ENCODE measurements at regions not wholly inside any gene's neighbourhood (a gene's known extent, or its start where the extent isn't known, plus 50 kb on each side); places are given as distances from the start of the nearest gene placed in this dataset.

DNA sequence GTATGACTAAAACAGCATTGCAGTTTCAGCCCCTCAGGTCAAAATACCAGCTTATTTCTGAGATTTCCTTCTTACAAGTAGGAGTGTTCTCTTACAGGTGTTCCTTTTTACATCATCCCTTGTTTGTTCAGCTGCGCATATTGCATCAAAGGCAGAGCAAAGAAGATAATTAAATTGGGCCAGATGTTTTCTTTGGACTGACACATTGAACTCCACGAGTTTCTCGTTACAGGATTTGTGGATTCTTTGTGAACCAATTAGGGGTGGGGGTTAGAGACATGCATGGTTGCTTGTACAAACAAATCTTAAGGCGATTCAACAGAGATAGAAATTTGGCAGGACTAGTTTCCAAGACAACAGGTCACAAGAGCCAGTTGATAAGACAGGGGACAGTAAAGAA is 95.7 kb downstream of the SPANXN4 start:
- Mint-ChIP-seq H3K36me3 (no peaks in the 10 kb centered on the region), H3K27me3 (ENCODE audit: insufficient read depth, low read depth) (peaks cover 3% of the 10 kb centered on the region), H3K4me1 (peaks cover 3% of the 10 kb centered on the region), H3K9me3 (peaks cover 3% of the 10 kb centered on the region), H3K27ac (no peak overlapping the region), H3K4me3 (no peak overlapping the region)
- peak; percentile 35 for DNase-seq (ENCODE audit: low spot score)
- Histone ChIP-seq H3K4me3 (peak overlapping the region; percentile 15), H3K27ac (no peak overlapping the region), H3K27me3 (no peaks in the 10 kb centered on the region), H3K79me2 (ENCODE audit: low read depth) (no peaks in the 10 kb centered on the region), H2AFZ (replicated peaks) (no peak overlapping the region), H3K36me3 (no peaks in the 10 kb centered on the region), H4K20me1 (ENCODE audit: low read depth) (no peaks in the 10 kb centered on the region), H3K4me2 (peak overlapping the region; percentile 60), H3K4me1 (no peaks in the 10 kb centered on the region), H3K9me3 (ENCODE audit: low read depth) (no peaks in the 10 kb centered on the region), H3K9ac (no peak overlapping the region), H3F3A (ENCODE audit: low read depth) (peaks cover 5% of the 10 kb centered on the region)
- no peak for TF ChIP-seq CTCF (IDR thresholded peaks at IDR 0.05)
- TF ChIP-seq EZH2phosphoT487 (IDR thresholded peaks at IDR 0.05) = no peak
- TF ChIP-seq EZH2 (IDR thresholded peaks at IDR 0.05) = no peak

GRCh38 chrX:143115466-143115865 is 89.7 kb downstream of the SPANXN4 start:
- Mint-ChIP-seq H3K9me3 (peaks cover 5% of the 10 kb centered on the region), H3K27ac (no peak overlapping the region), H3K36me3 (no peaks in the 10 kb centered on the region), H3K27me3 (ENCODE audit: insufficient read depth, low read depth) (peaks cover 3% of the 10 kb centered on the region), H3K4me1 (no peaks in the 10 kb centered on the region), H3K4me3 (no peak overlapping the region)
- Histone ChIP-seq H3K9ac (no peak overlapping the region), H2AFZ (replicated peaks) (no peak overlapping the region), H4K20me1 (ENCODE audit: low read depth) (no peaks in the 10 kb centered on the region), H3K79me2 (ENCODE audit: low read depth) (no peaks in the 10 kb centered on the region), H3F3A (ENCODE audit: low read depth) (no peaks in the 10 kb centered on the region), H3K4me3 (no peak overlapping the region), H3K9me3 (ENCODE audit: low read depth) (no peaks in the 10 kb centered on the region), H3K36me3 (no peaks in the 10 kb centered on the region), H3K27ac (no peak overlapping the region), H3K27me3 (no peaks in the 10 kb centered on the region), H3K4me1 (no peaks in the 10 kb centered on the region), H3K4me2 (no peak overlapping the region)
- no peak for TF ChIP-seq CTCF (IDR thresholded peaks at IDR 0.05)
- no peak for TF ChIP-seq EZH2 (IDR thresholded peaks at IDR 0.05)
- TF ChIP-seq EZH2phosphoT487 (IDR thresholded peaks at IDR 0.05) = no peak
- no peak for DNase-seq (ENCODE audit: low spot score)

DNA sequence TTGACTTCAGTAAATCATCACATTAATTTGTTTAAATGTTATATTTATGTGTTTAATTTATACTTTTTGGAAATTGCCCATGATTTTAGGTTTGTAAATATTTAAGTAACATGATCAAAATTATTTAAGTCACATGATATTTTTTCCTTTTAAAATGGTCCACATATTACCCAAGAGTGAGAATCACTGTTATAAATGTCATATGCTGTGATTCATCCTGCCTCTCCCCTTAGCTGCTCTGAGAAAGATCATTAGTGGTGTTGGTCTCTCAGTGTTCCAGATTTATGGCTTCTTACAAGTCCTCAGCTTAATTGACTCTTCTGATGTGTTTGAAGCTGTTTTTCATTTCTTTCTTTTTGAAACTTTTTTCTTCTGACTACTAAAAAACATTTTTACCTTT is 70.1 kb downstream of the SPANXN4 start:
- H3K4me2 ChIP-seq = no peak overlapping the region
- H4K20me1 ChIP-seq (ENCODE audit: low read depth) = no peaks in the 10 kb centered on the region
- H3K79me2 ChIP-seq (ENCODE audit: low read depth) = no peaks in the 10 kb centered on the region
- no peak overlapping the region for H2AFZ ChIP-seq (replicated peaks)
- H3K4me1 Mint-ChIP-seq = no peaks in the 10 kb centered on the region
- H3K4me3 Mint-ChIP-seq = no peak overlapping the region
- no peaks in the 10 kb centered on the region for H3K36me3 Mint-ChIP-seq
- no peak overlapping the region for H3K9ac ChIP-seq
- no peaks in the 10 kb centered on the region for H3K9me3 Mint-ChIP-seq
- no peaks in the 10 kb centered on the region for H3K4me1 ChIP-seq
- H3K27me3 ChIP-seq = no peaks in the 10 kb centered on the region
- no peaks in the 10 kb centered on the region for H3K36me3 ChIP-seq
- no peak for TF ChIP-seq EZH2phosphoT487 (IDR thresholded peaks at IDR 0.05)
- no peak for TF ChIP-seq EZH2 (IDR thresholded peaks at IDR 0.05)
- no peak for TF ChIP-seq CTCF (IDR thresholded peaks at IDR 0.05)
- no peak overlapping the region for H3K27ac ChIP-seq
- peaks cover 2% of the 10 kb centered on the region for H3K27me3 Mint-ChIP-seq (ENCODE audit: insufficient read depth, low read depth)
- DNase-seq (ENCODE audit: low spot score) = no peak
- no peak overlapping the region for H3K27ac Mint-ChIP-seq
- H3K9me3 ChIP-seq (ENCODE audit: low read depth) = no peaks in the 10 kb centered on the region
- H3F3A ChIP-seq (ENCODE audit: low read depth) = no peaks in the 10 kb centered on the region
- no peak overlapping the region for H3K4me3 ChIP-seq
